K562 (cell line): ENCODE measurements at regions not wholly inside any gene's neighbourhood (a gene's known extent, or its start where the extent isn't known, plus 50 kb on each side); places are given as distances from the start of the nearest gene placed in this dataset.

Source experiments
- ATAC-seq: fragments of 200-7000 bp; cut with Tn5 transposase; 3 replicates; pipeline ENCODE4 v1.9.1; 2020; ENCODE audit warnings: moderate library complexity
- BruUV-seq: library from RNA; stranded (reverse); fragments of 400-500 nt; replicated peaks from 2 replicates; lab custom pipeline; 2021; lab: Mats Ljungman, UMichigan
- CTCF ChIA-PET: fragments of 300-600 bp; formaldehyde crosslinking; extraction: SDS; loops from one replicate; lab custom pipeline; 2021; ENCODE audit warnings: low intra/inter-chr PET ratio; lab: Yijun Ruan, JAX
- POLR2A ChIA-PET: fragments of 300-600, 350-650 bp; sonication (Branson Sonifier 250); formaldehyde crosslinking; extraction: SDS; loops from one replicate; lab custom pipeline; 2021; ENCODE audit warnings: antibody characterized with exemption, inconsistent platforms; lab: Yijun Ruan, JAX
- DNase-seq, 4 experiments: peaks; one replicate each; pipeline versions ENCODE4 v3.0.0 to v3.0.0-alpha.2; 2011 to 2018; ENCODE audit warnings: low spot score in 3 of 4, mixed read lengths in 3 of 4; ENCODE audit errors: extremely low read depth in 1 of 4
- FAIRE-seq: peaks from 2 replicates; lab custom pipeline; 2011; peaks lifted over from hg19 to GRCh38; lab: Jason Lieb, UNC
- H2AFZ ChIP-seq: 2 replicates; pipeline ENCODE4 v1.6.0; 2011; ENCODE audit warnings: low read depth, low read length, control low read depth, inconsistent platforms
- H3K27ac ChIP-seq: fragments of 200-600 bp; 3 replicates; pipeline ENCODE4 v1.8.0; 2011; ENCODE audit warnings: low read depth, mild to moderate bottlenecking, control low read depth, inconsistent platforms, low read length, moderate library complexity, mixed read lengths; ENCODE audit errors: extremely low read depth
- H3K27me3 ChIP-seq, 2 experiments: fragments of 300-600 bp in 1 of 2; 2 replicates in 1 of 2; 3 replicates in 1 of 2; pipeline versions ENCODE4 v1.6.0 to v1.8.0; 2011; ENCODE audit warnings: inconsistent platforms in 2 of 2, low read length in 2 of 2, mild to moderate bottlenecking in 1 of 2, mixed read lengths in 1 of 2, moderate library complexity in 1 of 2; ENCODE audit not compliant: control insufficient read depth in 2 of 2, insufficient read depth in 2 of 2
- H3K36me3 ChIP-seq: fragments of 300-600 bp; 3 replicates; pipeline ENCODE4 v1.8.0; 2011; ENCODE audit warnings: mild to moderate bottlenecking, low read length, inconsistent platforms; ENCODE audit not compliant: control insufficient read depth, insufficient read depth
- H3K4me1 ChIP-seq, 2 experiments: fragments of 200-600 bp in 1 of 2; replicated peaks in 1 of 2; 2 replicates in 1 of 2; 3 replicates in 1 of 2; pipeline versions ENCODE4 v1.5.1 to v1.8.0; 2011; ENCODE audit warnings: inconsistent platforms in 2 of 2, low read length in 2 of 2, mild to moderate bottlenecking in 1 of 2, mixed read lengths in 1 of 2, moderate library complexity in 1 of 2; ENCODE audit not compliant: control insufficient read depth in 2 of 2, insufficient read depth in 2 of 2
- H3K4me2 ChIP-seq: 2 replicates; pipeline ENCODE4 v1.6.1; 2011; ENCODE audit warnings: low read length, control low read depth, inconsistent platforms, mixed read lengths; ENCODE audit not compliant: insufficient read depth
- H3K4me3 ChIP-seq: fragments of 200-600 bp; sonication (generic), shearing (Covaris generic); 2 replicates; pipeline ENCODE4 v1.5.1; 2016; ENCODE audit warnings: control low read depth, inconsistent platforms
- H3K79me2 ChIP-seq: fragments of 200-600 bp; 3 replicates; pipeline ENCODE4 v1.8.0; 2011; ENCODE audit warnings: low read length, inconsistent platforms; ENCODE audit not compliant: control insufficient read depth, insufficient read depth
- H3K9ac ChIP-seq, 2 experiments: 2 replicates each; pipeline versions ENCODE4 v1.6.0 to v1.6.1; 2011; ENCODE audit warnings: low read depth in 2 of 2, low read length in 2 of 2, control low read depth in 1 of 2, inconsistent platforms in 1 of 2, mild to moderate bottlenecking in 1 of 2, mixed read lengths in 1 of 2; ENCODE audit not compliant: insufficient read depth in 1 of 2
- H3K9me1 ChIP-seq: one replicate; pipeline ENCODE4 v1.6.0; 2011; ENCODE audit warnings: inconsistent platforms, mild to moderate bottlenecking, low read length, moderate library complexity; ENCODE audit not compliant: control insufficient read depth, insufficient read depth
- H3K9me3 ChIP-seq: replicated peaks from 2 replicates; pipeline ENCODE4 v1.5.1; 2011; ENCODE audit warnings: low read depth, low read length, inconsistent platforms; ENCODE audit not compliant: control insufficient read depth, insufficient read depth
- H4K20me1 ChIP-seq: replicated peaks from 2 replicates; pipeline ENCODE4 v1.6.1; 2011; ENCODE audit warnings: low read length, inconsistent platforms, mixed read lengths; ENCODE audit not compliant: control insufficient read depth, insufficient read depth
- ATF3 ChIP-seq, 2 experiments: fragments of 450-650 bp in 1 of 2; sonication (generic) in 1 of 2; formaldehyde crosslinking in 1 of 2; IDR thresholded peaks in 1 of 2; conservative IDR thresholded peaks in 1 of 2; 2 replicates each; pipeline versions ENCODE4 v1.6.1 to v1.8.1; 2016 to 2023; ENCODE audit warnings: mild to moderate bottlenecking in 2 of 2, moderate library complexity in 2 of 2, inconsistent platforms in 1 of 2, missing genetic modification reagents in 1 of 2
- DNMT1 ChIP-seq: fragments of 450-650 bp; IDR thresholded peaks from 2 replicates; pipeline ENCODE4 v1.6.1; 2016; ENCODE audit warnings: antibody characterized with exemption, mild to moderate bottlenecking
- NR1H2 ChIP-seq: sonication (generic); formaldehyde crosslinking; IDR thresholded peaks from 2 replicates; pipeline ENCODE4 v1.4.0; 2020; ENCODE audit warnings: mild to moderate bottlenecking, missing genetic modification reagents
- NUFIP1 ChIP-seq: fragments of 450-650 bp; IDR thresholded peaks from 2 replicates; pipeline ENCODE4 v1.6.1; 2018; ENCODE audit not compliant: partially characterized antibody
- RFX5 ChIP-seq: IDR thresholded peaks from 2 replicates; pipeline ENCODE4 v1.6.1; 2011; ENCODE audit warnings: low read depth, mild to moderate bottlenecking, improper control_type of control experiment, low read length
- ZNF41 ChIP-seq: fragments of 250-450 bp; sonication (Bioruptor Pico); conservative IDR thresholded peaks from 2 replicates; pipeline ENCODE4 v1.4.0; 2020; ENCODE audit warnings: mild to moderate bottlenecking
- ZNF592 ChIP-seq: fragments of 450-650 bp; IDR thresholded peaks from 2 replicates; pipeline ENCODE4 v1.6.1; 2017; ENCODE audit warnings: antibody characterized with exemption, mild to moderate bottlenecking
- WGBS: fragments of 100-300 bp; shearing (Covaris generic); methylation state at CpG from one replicate; pipeline ENCODE4 v1.1.6; 2016; ENCODE audit warnings: low coverage, mixed read lengths; ENCODE audit not compliant: insufficient coverage; ENCODE audit errors: missing lambda C conversion rate; 5-methylcytosine and 5-hydroxymethylcytosine counted together
- in situ Hi-C: fragments of 300-500 bp; cut with MboI; formaldehyde crosslinking; loops from 4 replicates; pipeline ENCODE4 v1.15.0; 2018; ENCODE audit warnings: inconsistent platforms, mixed read lengths
- intact Hi-C: fragments of 100-400 bp; cut with micrococcal nuclease; formaldehyde crosslinking; loops from 2 replicates; pipeline ENCODE4 v1.14.2; 2022
- TF ChIP-seq, protein P1 (sequence below), 3 experiments: fragments of 200-800 bp in 1 of 3; sonication (Bioruptor generic) in 1 of 3; sonication (generic) in 1 of 3; formaldehyde crosslinking in 1 of 3; IDR thresholded peaks; 2 replicates each; pipeline versions ENCODE4 v1.6.1 to v1.8.0; 2016 to 2022; ENCODE audit warnings: mild to moderate bottlenecking in 2 of 3, missing compliant biosample characterization in 2 of 3, missing genetic modification characterization in 2 of 3, missing genetic modification reagents in 1 of 3
- TF ChIP-seq, protein P2 (sequence below): sonication (generic); formaldehyde crosslinking; IDR thresholded peaks from 2 replicates; pipeline ENCODE4 v1.8.0; 2022; ENCODE audit warnings: missing genetic modification reagents, mild to moderate bottlenecking, borderline replicate concordance

- Histone ChIP-seq H3K4me1 (no peaks in the 10 kb centered on the region), H3K27ac (no peak overlapping the region), H3K4me2 (no peak overlapping the region), H4K20me1 (no peaks in the 10 kb centered on the region), H3K9me3 (no peaks in the 10 kb centered on the region; the same call in 1 of the 2 replicates), H3K36me3 (no peaks in the 10 kb centered on the region), H2AFZ (no peak overlapping the region), H3K79me2 (no peaks in the 10 kb centered on the region), H3K9ac (no peak overlapping the region), H3K27me3 (no peaks in the 10 kb centered on the region), H3K9me1 (no peaks in the 10 kb centered on the region), H3K4me3 (no peak overlapping the region)
- TF ChIP-seq DNMT1 (no peak), RFX5 (no peak), ZNF41 (CRISPR knock-in tag) (no peak), NR1H2 (CRISPR knock-in tag) (no peak), ZNF592 (no peak), ATF3 (IDR thresholded peaks at IDR 0.05) (no peak), ATF3 (CRISPR knock-in tag; conservative IDR thresholded peaks at IDR 0.05) (no peak), NUFIP1 (no peak)
- TF ChIP-seq, protein P1, sequence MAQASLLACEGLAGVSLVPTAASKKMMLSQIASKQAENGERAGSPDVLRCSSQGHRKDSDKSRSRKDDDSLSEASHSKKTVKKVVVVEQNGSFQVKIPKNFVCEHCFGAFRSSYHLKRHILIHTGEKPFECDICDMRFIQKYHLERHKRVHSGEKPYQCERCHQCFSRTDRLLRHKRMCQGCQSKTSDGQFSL (CRISPR knock-in tag; IDR thresholded peaks at IDR 0.05): no peak
- TF ChIP-seq, protein P1 (tag; IDR thresholded peaks at IDR 0.05): no peak
- TF ChIP-seq, protein P2, sequence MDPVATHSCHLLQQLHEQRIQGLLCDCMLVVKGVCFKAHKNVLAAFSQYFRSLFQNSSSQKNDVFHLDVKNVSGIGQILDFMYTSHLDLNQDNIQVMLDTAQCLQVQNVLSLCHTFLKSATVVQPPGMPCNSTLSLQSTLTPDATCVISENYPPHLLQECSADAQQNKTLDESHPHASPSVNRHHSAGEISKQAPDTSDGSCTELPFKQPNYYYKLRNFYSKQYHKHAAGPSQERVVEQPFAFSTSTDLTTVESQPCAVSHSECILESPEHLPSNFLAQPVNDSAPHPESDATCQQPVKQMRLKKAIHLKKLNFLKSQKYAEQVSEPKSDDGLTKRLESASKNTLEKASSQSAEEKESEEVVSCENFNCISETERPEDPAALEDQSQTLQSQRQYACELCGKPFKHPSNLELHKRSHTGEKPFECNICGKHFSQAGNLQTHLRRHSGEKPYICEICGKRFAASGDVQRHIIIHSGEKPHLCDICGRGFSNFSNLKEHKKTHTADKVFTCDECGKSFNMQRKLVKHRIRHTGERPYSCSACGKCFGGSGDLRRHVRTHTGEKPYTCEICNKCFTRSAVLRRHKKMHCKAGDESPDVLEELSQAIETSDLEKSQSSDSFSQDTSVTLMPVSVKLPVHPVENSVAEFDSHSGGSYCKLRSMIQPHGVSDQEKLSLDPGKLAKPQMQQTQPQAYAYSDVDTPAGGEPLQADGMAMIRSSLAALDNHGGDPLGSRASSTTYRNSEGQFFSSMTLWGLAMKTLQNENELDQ (CRISPR knock-in tag): no peak
- in situ Hi-C loops (no loop called here), intact Hi-C loops (no loop called here)
- DNase-seq (no peak), ATAC-seq (no peak), FAIRE-seq (no peak)
- CTCF ChIA-PET: no interaction called here
- WGBS: 3% methylated on average over 3 of the region's 3 CpGs
- no TSS peak for BruUV-seq
- POLR2A ChIA-PET: no interaction called here
Observed at GRCh38 chr4:142929526-142929925, 83.4 kb upstream of the INPP4B start.
